IMR-90 (cell line): ENCODE measurements at regions not wholly inside any gene's neighbourhood (a gene's known extent, or its start where the extent isn't known, plus 50 kb on each side); places are given as distances from the start of the nearest gene placed in this dataset.

Experiments
- ATAC-seq: fragments of 200-7000 bp; cut with Tn5 transposase; 2 replicates; pipeline ENCODE4 v1.9.1; 2020; ENCODE audit warnings: low read depth, mild to moderate bottlenecking, moderate library complexity
- BruUV-seq: library from RNA; stranded (reverse); fragments of 400-500 nt; replicated peaks from 2 replicates; lab custom pipeline; 2021; lab: Mats Ljungman, UMichigan
- CTCF ChIA-PET: fragments of 300-600 bp; formaldehyde crosslinking; extraction: SDS; loops from one replicate; lab custom pipeline; 2021; ENCODE audit warnings: antibody characterized with exemption; lab: Yijun Ruan, JAX
- POLR2A ChIA-PET: fragments of 300-600 bp; sonication (Branson Sonifier 250); formaldehyde crosslinking; loops from one replicate; lab custom pipeline; 2022; ENCODE audit warnings: antibody characterized with exemption; ENCODE audit not compliant: unreplicated experiment; lab: Charles Lee
- DNase-seq: peaks from one replicate; pipeline ENCODE4 v3.0.0; 2013
- H2AFZ ChIP-seq: replicated peaks from 2 replicates; pipeline ENCODE3; 2013; ENCODE audit warnings: low read length, mild to moderate bottlenecking; ENCODE audit not compliant: poor library complexity
- H2AK5ac ChIP-seq: 2 replicates; pipeline ENCODE4 v1.6.1; 2013; ENCODE audit warnings: low read depth, low read length, inconsistent platforms
- H2AK9ac ChIP-seq: replicated peaks from 2 replicates; pipeline ENCODE3; 2013; ENCODE audit warnings: mild to moderate bottlenecking, low read depth, low read length, moderate library complexity; ENCODE audit not compliant: poor library complexity
- H2BK120ac ChIP-seq: 2 replicates; pipeline ENCODE4 v1.6.1; 2013; ENCODE audit warnings: low read depth, low read length, inconsistent platforms
- H2BK15ac ChIP-seq: 3 replicates; pipeline ENCODE4 v1.6.1; 2013; ENCODE audit warnings: low read depth, low read length, inconsistent platforms
- H2BK20ac ChIP-seq: 2 replicates; pipeline ENCODE4 v1.6.1; 2013; ENCODE audit warnings: low read depth, mild to moderate bottlenecking, inconsistent platforms, low read length, moderate library complexity
- H2BK5ac ChIP-seq: 2 replicates; pipeline ENCODE4 v1.6.1; 2013; ENCODE audit warnings: mild to moderate bottlenecking, low read depth, low read length, inconsistent platforms; ENCODE audit not compliant: poor library complexity, severe bottlenecking
- H3K14ac ChIP-seq: replicated peaks from 2 replicates; pipeline ENCODE4 v1.6.1; 2013; ENCODE audit warnings: low read depth, low read length, inconsistent platforms
- H3K18ac ChIP-seq: 2 replicates; pipeline ENCODE4 v1.6.1; 2013; ENCODE audit warnings: low read depth, low read length, control low read depth
- H3K23ac ChIP-seq: 2 replicates; pipeline ENCODE4 v1.6.1; 2013; ENCODE audit warnings: low read depth, low read length, inconsistent platforms
- H3K27ac ChIP-seq: 2 replicates; pipeline ENCODE4 v1.5.1; 2013; ENCODE audit warnings: mild to moderate bottlenecking, control low read depth, low read length; ENCODE audit not compliant: insufficient read depth
- H3K27me3 ChIP-seq: 2 replicates; pipeline ENCODE4 v1.6.1; 2013; ENCODE audit warnings: low read length; ENCODE audit not compliant: control insufficient read depth, insufficient read depth
- H3K36me3 ChIP-seq: 2 replicates; pipeline ENCODE4 v1.6.1; 2013; ENCODE audit warnings: low read length, mixed read lengths; ENCODE audit not compliant: control insufficient read depth, insufficient read depth
- H3K4ac ChIP-seq: 2 replicates; pipeline ENCODE4 v1.6.1; 2013; ENCODE audit warnings: low read depth, low read length, inconsistent platforms
- H3K4me1 ChIP-seq: 2 replicates; pipeline ENCODE4 v1.6.1; 2013; ENCODE audit warnings: low read length, mixed read lengths; ENCODE audit not compliant: control insufficient read depth, insufficient read depth
- H3K4me2 ChIP-seq: 2 replicates; pipeline ENCODE4 v1.6.1; 2013; ENCODE audit warnings: low read depth, mild to moderate bottlenecking, control low read depth, low read length, moderate library complexity
- H3K4me3 ChIP-seq: 2 replicates; pipeline ENCODE4 v1.5.1; 2013; ENCODE audit warnings: low read depth, mild to moderate bottlenecking, control low read depth, low read length, moderate library complexity; ENCODE audit not compliant: insufficient read depth
- H3K56ac ChIP-seq: 2 replicates; pipeline ENCODE4 v1.6.1; 2013; ENCODE audit warnings: low read length, inconsistent platforms; ENCODE audit not compliant: insufficient read depth; ENCODE audit errors: extremely low read depth
- H3K79me1 ChIP-seq, 2 experiments: 2 replicates each; pipeline ENCODE4 v1.6.1; 2013; ENCODE audit warnings: low read length in 2 of 2, inconsistent platforms in 1 of 2, low read depth in 1 of 2
- H3K9ac ChIP-seq: 2 replicates; pipeline ENCODE4 v1.6.1; 2013; ENCODE audit warnings: low read depth, low read length, control low read depth
- H3K9me1 ChIP-seq: 2 replicates; pipeline ENCODE4 v1.6.1; 2013; ENCODE audit warnings: low read length, inconsistent platforms; ENCODE audit not compliant: insufficient read depth
- H3K9me3 ChIP-seq: 2 replicates; pipeline ENCODE4 v1.6.1; 2013; ENCODE audit warnings: low read length; ENCODE audit not compliant: control insufficient read depth, insufficient read depth
- H4K20me1 ChIP-seq: 2 replicates; pipeline ENCODE4 v1.6.1; 2013; ENCODE audit warnings: low read length, inconsistent platforms; ENCODE audit not compliant: insufficient read depth
- H4K5ac ChIP-seq: 2 replicates; pipeline ENCODE4 v1.6.1; 2013; ENCODE audit warnings: mild to moderate bottlenecking, low read depth, low read length, control low read depth
- H4K8ac ChIP-seq, 2 experiments: 2 replicates each; pipeline ENCODE4 v1.6.1; 2013; ENCODE audit warnings: low read depth in 2 of 2, low read length in 2 of 2, control low read depth in 1 of 2, inconsistent platforms in 1 of 2
- H4K91ac ChIP-seq: 2 replicates; pipeline ENCODE4 v1.6.1; 2013; ENCODE audit warnings: low read depth, low read length, inconsistent platforms; ENCODE audit not compliant: insufficient read depth
- BHLHE40 ChIP-seq: fragments of 150-350 bp; IDR thresholded peaks from 2 replicates; pipeline ENCODE4 v1.6.1; 2016; ENCODE audit warnings: mild to moderate bottlenecking, low read depth, low read length
- CEBPB ChIP-seq: IDR thresholded peaks from 2 replicates; pipeline ENCODE4 v1.6.1; 2012; ENCODE audit warnings: low read depth, low read length, improper control_type of control experiment
- CHD1 ChIP-seq: IDR thresholded peaks from 2 replicates; pipeline ENCODE4 v1.6.1; 2012; ENCODE audit warnings: low read depth, low read length, improper control_type of control experiment
- CTCF ChIP-seq: conservative IDR thresholded peaks from 2 replicates; pipeline ENCODE4 v1.5.1; 2012; ENCODE audit warnings: mild to moderate bottlenecking, low read depth, low read length, improper control_type of control experiment
- ELK1 ChIP-seq: fragments of 150-350 bp; IDR thresholded peaks from 2 replicates; pipeline ENCODE4 v1.6.1; 2016; ENCODE audit warnings: low read depth, mild to moderate bottlenecking, low read length, moderate library complexity, borderline replicate concordance
- FOS ChIP-seq: fragments of 150-350 bp; IDR thresholded peaks from 2 replicates; pipeline ENCODE4 v1.6.1; 2016; ENCODE audit warnings: low read depth, low read length
- POLR2A ChIP-seq: IDR thresholded peaks from 2 replicates; pipeline ENCODE4 v1.6.1; 2012; ENCODE audit warnings: mild to moderate bottlenecking, low read depth, low read length
- RCOR1 ChIP-seq: IDR thresholded peaks from 2 replicates; pipeline ENCODE4 v1.6.1; 2012; ENCODE audit warnings: mild to moderate bottlenecking, low read length, improper control_type of control experiment; ENCODE audit not compliant: insufficient replicate concordance
- RFX5 ChIP-seq: IDR thresholded peaks from 2 replicates; pipeline ENCODE4 v1.8.0; 2012; ENCODE audit warnings: low read depth, mild to moderate bottlenecking, low read length, moderate library complexity
- SMC3 ChIP-seq: fragments of 150-350 bp; IDR thresholded peaks from 2 replicates; pipeline ENCODE4 v1.6.1; 2016; ENCODE audit warnings: low read depth, mild to moderate bottlenecking, antibody characterized with exemption, low read length, moderate library complexity
- USF2 ChIP-seq: fragments of 150-350 bp; IDR thresholded peaks from 2 replicates; pipeline ENCODE4 v1.6.1; 2017; ENCODE audit warnings: mild to moderate bottlenecking, antibody characterized with exemption, low read length, low read depth
- WGBS, 2 experiments: methylation state at CpG; one replicate each; pipeline versions ENCODE4 v1.1.5 to v1.1.7; 2013; ENCODE audit warnings: missing lambda C conversion rate in 2 of 2; ENCODE audit not compliant: insufficient read length in 1 of 2; ENCODE audit errors: extremely low coverage in 2 of 2; 5-methylcytosine and 5-hydroxymethylcytosine counted together
- dilution Hi-C: fragments of 300-500 bp; cut with HindIII; formaldehyde crosslinking; loops from one replicate; pipeline ENCODE4 v1.14.3; 2018; ENCODE audit warnings: low sequenced_read_pairs; ENCODE audit not compliant: unreplicated experiment
- in situ Hi-C: fragments of 300-500 bp; cut with MboI; formaldehyde crosslinking; loops from 3 replicates; pipeline ENCODE4 v1.14.3; 2019; ENCODE audit warnings: low sequenced_read_pairs, inconsistent platforms, mixed read lengths
- intact Hi-C: fragments of 100-400 bp; cut with micrococcal nuclease; formaldehyde crosslinking; loops from 2 replicates; pipeline ENCODE4 v1.10.0; 2022

GRCh38 chr21:14740692-14741091, 194.6 kb upstream of the SAMSN1 start:
- intact Hi-C loops (no loop called here), dilution Hi-C loops (no loop called here), in situ Hi-C loops (no loop called here)
- ChIA-PET CTCF (no interaction called here), POLR2A (no interaction called here)
- no peak overlapping the region for H4K5ac ChIP-seq
- no CpG with 5 or more reads among the region's 1 CpG for WGBS, 2 experiments
- no peaks in the 10 kb centered on the region for H3K79me1 ChIP-seq
- H4K20me1 ChIP-seq, result no peaks in the 10 kb centered on the region
- no peaks in the 10 kb centered on the region for H3K36me3 ChIP-seq
- H2AK9ac ChIP-seq, result no peak overlapping the region
- TF ChIP-seq USF2, result no peak
- no peak for TF ChIP-seq CTCF
- TF ChIP-seq FOS, result no peak
- no peak for TF ChIP-seq RFX5
- no peak for TF ChIP-seq BHLHE40
- no peak for TF ChIP-seq ELK1
- TF ChIP-seq CEBPB, result no peak
- TF ChIP-seq CHD1, result no peak
- TF ChIP-seq SMC3, result no peak
- TF ChIP-seq RCOR1, result no peak
- no peak for TF ChIP-seq POLR2A
- no peaks in the 10 kb centered on the region for H3K9me3 ChIP-seq
- no peak overlapping the region for H3K9ac ChIP-seq
- H2BK15ac ChIP-seq, result no peak overlapping the region
- H2BK20ac ChIP-seq, result no peak overlapping the region
- H3K9me1 ChIP-seq, result no peaks in the 10 kb centered on the region
- H3K4me1 ChIP-seq, result no peaks in the 10 kb centered on the region
- no peak overlapping the region for H2AK5ac ChIP-seq
- H4K8ac ChIP-seq, result no peak overlapping the region
- no peak overlapping the region for H3K4me2 ChIP-seq
- H3K14ac ChIP-seq, result no peak overlapping the region
- H4K91ac ChIP-seq, result no peak overlapping the region
- no peak overlapping the region for H3K4me3 ChIP-seq
- no peaks in the 10 kb centered on the region for H3K27me3 ChIP-seq
- ATAC-seq (no peak), DNase-seq (no peak)
- H3K56ac ChIP-seq, result no peak overlapping the region
- no peak overlapping the region for H3K4ac ChIP-seq
- no TSS peak for BruUV-seq
- H3K18ac ChIP-seq, result no peak overlapping the region
- no peak overlapping the region for H2AFZ ChIP-seq
- H2BK120ac ChIP-seq, result no peak overlapping the region
- H2BK5ac ChIP-seq, result no peak overlapping the region
- no peak overlapping the region for H3K27ac ChIP-seq
- H3K23ac ChIP-seq, result no peak overlapping the region
